ENCODE measurements at regions not wholly inside any gene's neighbourhood (a gene's known extent, or its start where the extent isn't known, plus 50 kb on each side); places are given as distances from the start of the nearest gene placed in this dataset.

- Histone ChIP-seq H3K27ac (ENCODE audit: low read depth, low read length) (no peak overlapping the region), H4K91ac (replicated peaks; ENCODE audit: insufficient read length, low read length) (no peak overlapping the region), H3K79me1 (ENCODE audit: low read depth, low read length) (no peaks in the 10 kb centered on the region), H3K79me2 (ENCODE audit: control insufficient read depth in 1 of 2, insufficient read depth in 2 of 2, low read length in 2 of 2) (no peaks in the 10 kb centered on the region), H3K23me2 (ENCODE audit: low read depth, low read length) (no peaks in the 10 kb centered on the region; the same call in 1 of the 2 replicates), H3K4ac (replicated peaks; ENCODE audit: insufficient read length, low read depth, low read length) (no peak overlapping the region), H2AK5ac (ENCODE audit: low read depth, low read length) (no peak overlapping the region), H3K4me3 (ENCODE audit: extremely low read depth in 1 of 4, insufficient read depth in 2 of 4, low read depth in 3 of 4, low read length in 4 of 4) (no peak overlapping the region), H3K4me2 (ENCODE audit: insufficient read depth in 1 of 2, low read depth in 2 of 2, low read length in 2 of 2) (no peak overlapping the region), H3K4me1 (replicated peaks in 1 of 4; ENCODE audit: control insufficient read depth in 3 of 4, insufficient read depth in 4 of 4, low read length in 3 of 4) (no peaks in the 10 kb centered on the region), H2BK120ac (replicated peaks; ENCODE audit: low read depth, low read length) (no peak overlapping the region), H3K9me3 (ENCODE audit: insufficient read depth in 2 of 2, low read depth in 1 of 2, low read length in 1 of 2) (no peaks in the 10 kb centered on the region; a peak in 1 of 4 replicates), H3K9ac (replicated peaks in 1 of 4; ENCODE audit: extremely low read depth in 1 of 4, low read depth in 3 of 4, low read length in 3 of 4) (no peak overlapping the region), H3K14ac (ENCODE audit: insufficient read length) (no peak overlapping the region), H3K23ac (ENCODE audit: insufficient read length) (no peak overlapping the region), H2BK15ac (ENCODE audit: low read length) (no peak overlapping the region), H3K18ac (ENCODE audit: extremely low read depth, low read length) (no peak overlapping the region), H2BK20ac (ENCODE audit: low read length) (no peak overlapping the region), H2AFZ (ENCODE audit: low read length) (no peak overlapping the region), H4K8ac (ENCODE audit: extremely low read depth, insufficient read depth, low read length) (no peak overlapping the region), H3K56ac (replicated peaks; ENCODE audit: insufficient read length, low read depth, low read length) (no peak overlapping the region), H3K36me3 (ENCODE audit: control insufficient read depth in 2 of 4, insufficient read depth in 4 of 4, low read length in 3 of 4) (no peaks in the 10 kb centered on the region), H3K27me3 (replicated peaks in 1 of 4; ENCODE audit: control insufficient read depth in 3 of 4, extremely low read depth in 1 of 4, insufficient read depth in 3 of 4, low read length in 3 of 4) (no peaks in the 10 kb centered on the region), H2BK12ac (ENCODE audit: low read depth, low read length) (no peak overlapping the region), H4K5ac (ENCODE audit: insufficient read length, low read depth, low read length) (no peak overlapping the region), H4K20me1 (replicated peaks in 1 of 2; ENCODE audit: control insufficient read depth in 1 of 2, insufficient read depth in 2 of 2, low read length in 2 of 2) (no peaks in the 10 kb centered on the region), H2BK5ac (ENCODE audit: low read depth, low read length) (no peak overlapping the region)
- FAIRE-seq (no peak), DNase-seq (ENCODE audit: low read depth in 1 of 2, low spot score in 2 of 2) (no peak)
- ChIA-PET POLR2A (ENCODE audit: partially characterized antibody) (no interaction called here), CTCF (ENCODE audit: partially characterized antibody) (interaction anchor here (0.6 kb wide), 1 partner anchor 1350 kb away, joined by 3 read pairs; no protein-coding TSS in a partner anchor)
- WGBS, 2 experiments (ENCODE audit: extremely low coverage in 1 of 2, insufficient coverage in 1 of 2, insufficient read length in 1 of 2, insufficient replicate concordance in 2 of 2, low coverage in 1 of 2, low lambda C conversion rate in 2 of 2, missing lambda C conversion rate in 1 of 2) = 87% methylated on average over 6 of the region's 6 CpGs; no CpG with 5 or more reads in 1 of the 2 experiments
- TF ChIP-seq RBBP5 (IDR thresholded peaks at IDR 0.05; ENCODE audit: borderline replicate concordance, low read depth, low read length) (no peak), SIN3A (conservative IDR thresholded peaks at IDR 0.05 in 1 of 2, IDR thresholded peaks at IDR 0.05 in 1 of 2; ENCODE audit: low read depth in 1 of 2, low read length in 2 of 2) (no peak), NANOG (IDR thresholded peaks at IDR 0.05; ENCODE audit: insufficient read depth, low read depth, low read length, poor library complexity, severe bottlenecking) (no peak), CTBP2 (IDR thresholded peaks at IDR 0.05; ENCODE audit: borderline replicate concordance, insufficient read depth, insufficient read length, low read length) (no peak), MAX (IDR thresholded peaks at IDR 0.05) (no peak), JUND (IDR thresholded peaks at IDR 0.05; ENCODE audit: low read length) (no peak), JUN (IDR thresholded peaks at IDR 0.05; ENCODE audit: low read depth, low read length) (no peak), TBP (IDR thresholded peaks at IDR 0.05; ENCODE audit: low read depth, low read length) (no peak), RNF2 (IDR thresholded peaks at IDR 0.05; ENCODE audit: borderline replicate concordance, low read depth, low read length, missing control alignments, poor library complexity, severe bottlenecking) (no peak), GTF2F1 (IDR thresholded peaks at IDR 0.05; ENCODE audit: borderline replicate concordance, low read depth, low read length) (no peak), KDM5A (IDR thresholded peaks at IDR 0.05; ENCODE audit: low read length) (no peak), SP1 (IDR thresholded peaks at IDR 0.05; ENCODE audit: low read depth, low read length) (no peak)
These were observed 208.3 kb downstream of the TLE1 start for GRCh38 chr9:81480828-81481604.
